DMS 273 treated with DMSO at 0.1 percent for 48 hours (cell line): ENCODE measurements at regions not wholly inside any gene's neighbourhood (a gene's known extent, or its start where the extent isn't known, plus 50 kb on each side); places are given as distances from the start of the nearest gene placed in this dataset.

Experiments used
- DNase-seq: peaks from one replicate; lab custom pipeline; 2025; lab: John Stamatoyannopoulos, UW

DNA sequence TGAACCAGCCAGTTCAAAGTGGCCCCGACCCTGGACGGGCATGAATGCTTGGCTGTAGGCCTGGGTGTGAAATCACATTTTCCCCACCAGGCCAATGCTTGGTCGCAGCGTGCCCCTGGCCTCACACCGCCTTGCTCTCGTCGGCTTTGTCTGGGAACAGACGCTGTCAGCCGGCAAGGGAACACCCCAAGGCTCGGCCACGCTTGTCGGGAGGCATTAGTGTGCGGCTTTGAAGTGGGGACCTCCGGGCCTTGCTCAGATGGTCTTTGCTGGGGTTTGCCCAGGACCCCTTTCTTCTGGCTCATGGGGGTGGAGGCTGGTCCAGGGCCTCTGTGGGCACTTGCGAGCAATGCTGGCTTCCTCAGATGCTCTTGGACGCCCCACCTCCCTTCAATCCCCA, 79.1 kb downstream of the INHBB start:
- DNase-seq: no peak

DNA sequence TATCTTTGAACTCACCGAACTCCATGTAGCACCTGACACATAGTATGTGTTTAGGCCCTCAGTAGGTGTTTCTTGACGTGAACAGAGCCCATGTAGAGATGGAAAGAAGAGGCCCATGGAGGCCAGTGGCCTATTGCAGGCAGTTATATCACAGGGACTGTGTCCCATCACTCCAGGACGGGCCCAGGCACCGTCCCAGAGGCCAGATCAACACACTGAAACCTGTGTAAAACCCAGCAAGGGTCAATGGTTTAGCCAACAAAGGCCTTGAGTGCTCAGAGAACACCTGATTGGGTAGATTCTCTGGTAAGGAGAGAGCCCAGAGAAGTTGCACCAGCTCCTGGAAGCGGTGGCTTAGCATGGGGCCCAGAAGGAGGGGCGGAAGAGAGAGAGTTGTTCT, 82.8 kb downstream of the INHBB start:
- DNase-seq: no peak

DNA sequence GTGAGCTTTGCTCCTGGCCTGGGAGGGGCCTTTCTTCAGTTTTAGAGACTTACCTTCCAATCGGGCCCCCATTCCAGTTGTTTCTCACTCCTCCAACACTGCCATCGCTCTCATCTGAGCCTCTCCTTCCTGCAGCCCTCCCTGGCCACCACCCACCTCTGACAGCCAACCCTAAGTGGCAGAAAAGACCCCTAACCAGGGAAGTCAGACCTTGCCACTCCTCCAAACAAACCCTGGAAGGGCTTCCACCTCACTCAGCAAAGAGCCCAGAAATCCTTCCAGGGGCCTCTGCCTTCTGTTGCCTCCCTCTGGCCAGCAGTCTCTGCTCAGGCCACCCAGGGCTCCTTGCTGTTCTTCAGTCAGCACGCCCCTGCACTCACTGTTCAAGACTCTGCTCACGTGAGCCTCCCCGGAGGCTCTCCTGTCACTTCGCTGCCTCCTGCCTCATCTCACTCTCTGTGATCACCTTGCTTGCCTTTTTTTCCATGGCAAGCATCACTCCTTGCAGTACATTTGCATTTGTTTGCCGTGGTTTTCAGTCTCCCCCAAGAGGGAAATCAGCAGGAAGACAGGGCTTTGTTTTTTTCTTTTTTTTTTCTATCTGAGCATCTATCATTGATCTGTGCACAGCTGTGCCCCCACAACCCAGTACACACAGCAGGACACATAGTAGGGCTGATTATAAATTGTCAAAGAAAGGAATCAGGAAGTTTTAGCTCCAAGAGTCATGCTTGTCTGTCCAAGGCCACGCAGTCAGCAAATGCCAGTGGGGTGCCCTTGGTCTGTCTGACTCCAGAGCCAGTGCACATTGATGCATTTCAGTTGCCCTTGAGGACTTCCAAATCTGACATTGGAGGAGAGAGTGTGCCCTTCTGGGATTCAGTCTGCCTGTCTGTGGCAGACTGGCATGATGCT, 83.9 kb downstream of the INHBB start:
- no peak for DNase-seq

DNA sequence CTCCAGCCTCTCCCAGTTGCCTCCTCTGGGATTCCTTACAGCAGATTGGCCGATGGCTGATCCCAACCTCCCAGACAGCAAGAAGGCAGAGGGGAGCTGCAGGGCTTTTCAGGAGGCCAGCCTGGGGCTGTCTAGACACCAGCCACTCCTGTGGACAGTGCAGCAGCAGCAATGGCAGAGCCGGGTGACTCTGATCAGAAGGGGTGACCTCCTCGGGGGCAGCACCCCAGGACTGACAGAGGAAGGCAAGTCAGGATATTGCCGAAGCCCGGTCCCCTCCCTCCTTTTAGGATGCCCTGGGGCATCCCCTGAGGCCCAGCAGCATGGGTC, 84.5 kb downstream of the INHBB start:
- no peak for DNase-seq

DNA sequence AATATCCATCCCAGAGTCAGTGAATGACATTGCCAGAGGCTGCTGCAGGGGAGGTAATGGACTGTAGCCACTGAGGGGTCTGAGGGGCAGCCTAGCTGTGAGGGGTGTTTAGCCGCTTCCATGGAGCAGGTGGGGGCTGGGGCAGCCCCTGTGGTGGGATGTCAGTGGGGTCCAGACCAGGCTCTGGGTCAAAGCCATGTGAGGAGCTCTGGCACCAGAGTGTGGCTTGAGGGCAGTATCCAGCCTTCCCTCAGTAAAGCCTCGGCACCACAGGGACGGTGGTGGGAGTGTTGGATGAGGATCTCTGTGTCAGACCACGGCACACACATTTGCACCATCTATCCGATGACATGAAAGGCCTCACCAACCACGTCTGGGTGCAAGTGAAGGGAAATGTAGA, 85.0 kb downstream of the INHBB start:
- DNase-seq: no peak

DNA sequence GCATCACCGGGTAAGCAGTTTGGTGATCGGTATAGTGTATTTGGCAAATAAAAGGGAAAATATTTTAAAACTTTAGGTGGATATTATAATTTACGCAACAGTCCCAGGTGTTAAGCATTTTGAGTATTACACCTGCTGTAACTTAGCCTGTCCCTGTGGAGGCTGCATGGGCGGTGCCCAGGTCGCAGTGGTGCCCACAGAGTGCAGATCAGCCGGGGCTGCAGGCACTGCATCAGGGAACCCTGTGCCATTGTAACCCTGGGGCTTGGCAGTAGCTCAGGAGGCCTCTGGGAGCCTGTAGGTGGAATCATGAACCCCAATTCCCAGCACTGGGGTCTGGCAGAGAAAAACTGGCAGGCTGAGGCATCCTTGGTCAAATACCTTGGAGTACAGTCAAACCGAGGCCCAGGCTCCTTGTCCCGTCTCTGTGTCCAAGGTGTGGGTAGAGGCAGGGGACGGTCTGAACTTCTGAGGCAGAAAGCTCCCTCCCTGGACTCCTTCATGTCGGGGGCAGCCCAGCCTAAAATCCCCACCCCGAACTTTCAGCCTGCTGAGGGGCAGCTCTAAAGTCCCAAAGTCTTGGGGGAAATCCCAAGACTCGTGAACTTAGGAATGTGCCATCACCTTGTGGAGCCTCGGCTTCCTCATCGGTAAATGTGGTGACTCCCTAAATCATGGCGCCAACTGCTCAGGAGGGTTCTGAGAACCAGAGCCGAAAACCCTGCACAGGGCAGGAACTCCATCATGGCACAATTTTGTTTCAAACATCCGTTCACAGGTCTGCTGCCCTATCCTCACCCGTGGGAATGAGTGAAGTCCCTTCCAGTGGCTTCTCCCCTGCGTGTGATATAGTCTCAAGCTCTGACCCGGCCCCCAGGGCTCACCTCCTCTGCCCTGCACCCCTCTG, 85.7 kb downstream of the INHBB start:
- no peak for DNase-seq

DNA sequence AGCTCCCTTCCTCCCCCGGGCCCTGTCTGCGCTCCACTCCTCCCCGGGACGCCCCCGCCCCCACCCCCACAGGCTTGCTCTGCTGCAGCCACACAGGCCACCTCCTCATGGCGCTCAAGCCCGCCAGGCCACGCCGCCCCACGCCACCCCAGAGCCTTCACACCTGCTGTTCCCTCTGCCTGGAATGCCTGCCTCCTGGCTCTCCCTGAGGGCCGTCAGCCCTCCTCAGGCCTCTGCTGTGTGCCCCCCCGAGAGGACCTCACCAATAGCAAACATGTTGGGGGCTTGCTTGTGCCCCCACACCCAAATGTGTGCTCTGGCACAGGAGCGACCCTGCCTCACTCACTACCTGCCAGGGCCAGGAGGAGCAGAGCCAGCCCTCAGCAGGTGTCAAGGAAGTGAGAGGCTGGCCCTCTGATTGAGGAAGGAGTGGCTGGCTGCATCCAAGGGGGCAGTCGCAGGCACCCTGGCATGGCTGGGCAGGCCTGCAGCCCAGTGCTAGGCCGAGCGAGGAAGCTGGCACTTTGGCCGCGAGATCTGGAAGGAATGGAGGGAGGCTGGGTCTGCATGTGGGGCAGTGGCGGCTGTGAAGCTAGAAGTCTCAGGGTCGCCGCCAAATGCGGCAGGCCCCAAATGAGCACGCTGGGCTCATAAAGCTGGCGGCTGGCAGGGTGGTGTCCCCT, 86.5 kb downstream of the INHBB start:
- no peak for DNase-seq

DNA sequence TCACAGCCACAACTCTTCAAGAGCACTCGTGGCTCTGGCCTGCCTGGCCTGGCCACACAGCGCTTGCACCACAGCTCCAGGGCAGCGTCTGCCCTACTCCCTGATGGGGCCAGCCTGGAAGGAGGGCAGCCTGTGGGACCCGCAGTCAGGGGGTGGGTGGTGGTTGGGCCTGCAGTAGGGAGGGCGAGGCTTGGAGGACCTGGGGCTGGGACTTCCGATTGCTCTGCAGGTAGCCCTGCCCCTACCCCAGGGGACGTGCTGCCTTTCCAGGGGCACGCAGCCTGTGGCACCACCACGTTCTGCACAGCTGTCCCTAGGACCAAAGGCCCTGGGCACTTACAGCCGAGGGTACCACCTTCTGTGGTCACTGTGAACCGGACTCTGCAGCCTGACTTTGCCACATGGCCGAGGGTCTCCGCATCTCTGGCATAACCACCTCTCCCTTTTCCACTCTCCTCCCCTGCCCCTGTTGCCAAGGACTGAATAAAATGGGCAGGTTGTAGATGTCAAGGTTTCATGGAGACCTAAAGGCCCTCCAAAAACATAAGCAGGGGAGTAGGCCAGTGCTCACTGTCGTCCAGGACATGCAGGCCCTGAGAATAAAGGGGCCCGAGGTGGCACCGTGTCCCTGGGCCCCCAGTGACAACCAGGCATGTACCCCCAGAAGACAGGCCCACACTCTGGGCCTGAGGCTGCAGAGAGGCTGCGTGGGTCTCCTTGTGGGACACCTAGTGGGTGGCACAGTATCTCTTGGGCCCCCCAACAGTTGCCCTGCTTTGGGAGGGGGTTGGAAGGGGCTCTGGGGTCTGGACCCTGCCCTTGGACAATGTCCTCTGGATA, 87.3 kb downstream of the INHBB start:
- no peak for DNase-seq

DNA sequence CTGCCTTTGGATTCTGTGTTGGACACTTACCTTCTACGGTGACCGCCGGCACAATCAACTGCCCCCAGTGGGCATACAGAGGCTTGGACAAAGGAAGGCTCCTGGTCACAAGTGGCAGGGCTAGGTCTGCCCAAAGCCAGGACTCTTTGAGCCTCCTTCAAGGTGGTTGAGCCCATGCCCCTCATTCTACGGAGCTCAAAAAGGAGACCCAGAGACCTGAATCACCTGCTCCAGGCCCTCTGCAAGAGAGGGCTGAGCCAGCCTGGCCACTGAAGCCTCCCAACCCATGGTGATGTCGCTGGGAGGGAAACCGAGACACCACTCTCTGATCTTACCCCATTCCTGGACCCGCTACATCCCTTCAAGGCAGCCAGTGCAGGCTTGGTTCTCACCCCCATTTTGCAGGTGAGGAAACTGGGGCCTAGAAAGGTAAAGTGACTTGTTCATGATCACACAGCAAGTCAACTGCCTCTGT, 87.9 kb downstream of the INHBB start:
- no peak for DNase-seq

DNA sequence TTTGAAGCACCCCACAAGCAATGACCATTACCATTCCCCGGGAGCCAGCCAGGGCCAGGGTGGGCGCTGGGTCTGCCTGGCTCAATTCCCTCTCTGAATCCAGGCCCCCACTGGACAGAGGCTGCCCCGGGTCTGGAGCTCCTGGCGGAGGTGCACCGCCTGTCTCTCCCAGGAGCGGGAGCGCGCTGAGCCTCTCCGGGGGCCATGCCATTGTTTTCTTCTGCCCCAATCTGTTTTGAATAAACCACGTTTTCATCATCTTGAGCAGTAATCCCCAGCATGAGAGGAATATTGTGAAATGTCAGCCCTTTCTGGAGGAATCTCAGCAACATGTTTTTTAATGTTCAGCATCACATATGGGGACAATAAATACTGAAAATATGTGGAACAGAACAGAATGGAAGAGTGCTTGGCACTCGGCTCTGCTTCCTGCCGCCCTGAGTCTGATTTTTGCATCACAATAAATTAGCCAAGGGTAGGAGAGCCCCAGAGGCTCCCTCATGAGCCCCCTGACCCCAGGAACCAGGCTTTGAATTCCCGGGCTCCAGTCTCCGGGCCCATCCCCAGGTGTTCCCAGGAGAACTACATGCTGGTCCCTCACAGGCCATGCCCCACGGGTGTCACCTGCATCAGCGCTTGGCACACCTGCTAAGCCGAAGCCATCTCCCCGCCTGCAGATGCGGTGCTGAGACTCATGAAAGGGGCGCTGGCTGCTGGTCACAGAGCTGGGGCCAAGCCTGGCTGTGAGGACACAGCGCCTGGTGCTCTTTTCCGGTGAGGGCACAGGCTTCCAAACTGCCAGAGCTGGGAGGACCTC, 88.8 kb downstream of the INHBB start:
- no peak for DNase-seq

DNA sequence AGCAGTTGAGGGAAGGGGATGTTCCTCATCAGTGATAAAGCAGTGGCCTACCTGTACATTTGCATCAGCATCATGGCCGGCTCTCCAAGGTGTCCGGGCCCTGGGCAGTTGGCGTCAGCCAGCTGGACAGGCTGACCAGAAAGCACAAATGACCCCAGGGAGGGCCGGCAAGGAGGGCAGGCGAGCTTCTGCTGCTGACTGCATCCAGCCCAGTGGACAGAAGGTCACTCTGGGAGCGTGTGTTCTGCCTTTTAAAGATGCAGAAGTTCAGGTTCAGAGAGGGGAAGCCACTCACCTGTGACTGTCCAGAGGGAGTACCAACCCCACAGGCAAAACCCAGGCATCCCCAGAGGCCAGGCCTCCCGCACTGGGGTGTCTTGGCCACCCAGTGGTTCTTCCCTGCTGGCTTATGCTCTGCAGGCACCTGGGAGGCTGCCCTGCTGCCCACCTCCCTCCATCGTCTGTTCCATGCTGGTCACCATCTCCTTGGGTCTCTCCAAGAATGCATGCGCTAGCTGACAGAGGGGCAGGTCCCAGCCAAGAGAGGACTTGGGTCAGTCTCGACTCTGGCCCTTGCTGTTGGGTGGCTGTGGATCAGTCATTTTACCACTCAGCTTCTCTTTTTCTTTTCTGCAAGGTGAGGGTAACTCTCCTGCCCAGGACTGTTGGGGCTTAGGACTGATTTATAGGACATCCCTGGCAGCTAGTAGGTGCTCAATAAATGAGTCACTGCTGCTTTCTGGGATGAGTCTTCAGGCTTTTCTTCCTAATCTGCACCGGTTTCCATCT, 89.9 kb downstream of the INHBB start:
- DNase-seq: no peak

DNA sequence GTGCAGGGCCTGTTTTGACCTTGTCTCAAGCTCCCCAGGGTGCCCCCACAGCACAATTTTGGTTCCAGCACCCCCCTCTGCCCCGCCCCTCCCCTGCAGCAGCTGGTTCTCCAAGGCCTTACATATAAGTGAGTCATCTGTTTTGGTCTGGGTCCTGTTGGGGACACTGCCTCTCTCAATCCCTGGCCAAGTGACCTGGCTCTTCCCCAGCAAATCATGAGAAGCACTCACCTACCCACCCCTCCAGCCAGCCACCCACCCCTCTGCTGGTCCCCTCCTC, 90.5 kb downstream of the INHBB start:
- no peak for DNase-seq

DNA sequence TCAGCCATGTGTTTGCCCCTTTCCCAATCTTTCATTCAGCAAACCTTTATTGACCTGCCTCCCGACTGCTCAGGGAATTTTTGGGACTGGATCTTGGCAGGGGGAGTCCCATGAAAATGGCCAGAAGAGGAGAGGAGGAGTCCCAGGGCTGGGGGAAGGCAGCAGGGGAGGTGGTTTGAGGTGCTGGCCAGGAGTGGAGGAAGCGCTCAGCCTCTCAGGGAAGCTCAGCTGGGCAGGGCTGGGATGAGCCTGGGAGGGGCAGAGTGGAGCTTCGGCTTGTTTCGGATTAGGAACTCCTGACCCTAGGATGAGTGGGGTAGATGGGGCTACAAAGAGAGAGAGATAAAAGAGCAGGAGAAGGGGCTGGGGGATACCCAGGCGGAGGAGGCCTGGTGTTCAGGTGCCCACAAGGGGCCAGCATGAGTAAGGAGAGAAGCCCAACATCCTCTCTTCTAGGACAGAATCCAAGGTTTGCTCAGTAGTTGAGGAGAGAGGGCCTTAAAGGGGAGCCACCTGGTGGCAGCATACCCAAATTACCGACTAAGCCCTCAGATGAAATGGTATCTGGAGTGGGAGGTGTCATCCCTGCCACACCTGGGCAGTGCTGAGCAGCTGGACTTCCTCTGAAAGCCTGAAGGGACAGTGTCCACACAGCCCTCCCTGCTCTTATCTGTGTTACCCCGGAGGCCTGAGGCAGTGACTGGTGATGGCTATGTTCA, 91.1 kb downstream of the INHBB start:
- DNase-seq: peak; percentile 5

DNA sequence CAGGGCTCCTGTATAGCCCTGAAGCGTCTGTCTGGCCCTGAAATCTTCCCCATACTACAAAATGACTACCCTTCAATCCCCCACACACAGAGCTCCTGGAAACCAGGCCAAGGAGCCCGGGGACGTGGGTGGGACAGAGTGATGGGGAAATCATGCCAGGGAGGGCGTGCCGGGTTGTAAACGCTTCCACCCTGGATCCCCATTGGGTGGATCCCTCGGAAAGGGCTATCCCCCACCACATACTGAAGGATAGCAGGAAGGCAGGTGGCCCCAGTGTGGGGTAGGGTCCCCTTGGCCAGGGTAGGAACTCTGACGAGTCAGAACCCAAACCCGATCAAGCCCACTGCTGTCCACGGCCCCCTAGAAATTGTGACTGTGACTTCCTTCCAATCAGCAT, 91.7 kb downstream of the INHBB start:
- DNase-seq: no peak

DNA sequence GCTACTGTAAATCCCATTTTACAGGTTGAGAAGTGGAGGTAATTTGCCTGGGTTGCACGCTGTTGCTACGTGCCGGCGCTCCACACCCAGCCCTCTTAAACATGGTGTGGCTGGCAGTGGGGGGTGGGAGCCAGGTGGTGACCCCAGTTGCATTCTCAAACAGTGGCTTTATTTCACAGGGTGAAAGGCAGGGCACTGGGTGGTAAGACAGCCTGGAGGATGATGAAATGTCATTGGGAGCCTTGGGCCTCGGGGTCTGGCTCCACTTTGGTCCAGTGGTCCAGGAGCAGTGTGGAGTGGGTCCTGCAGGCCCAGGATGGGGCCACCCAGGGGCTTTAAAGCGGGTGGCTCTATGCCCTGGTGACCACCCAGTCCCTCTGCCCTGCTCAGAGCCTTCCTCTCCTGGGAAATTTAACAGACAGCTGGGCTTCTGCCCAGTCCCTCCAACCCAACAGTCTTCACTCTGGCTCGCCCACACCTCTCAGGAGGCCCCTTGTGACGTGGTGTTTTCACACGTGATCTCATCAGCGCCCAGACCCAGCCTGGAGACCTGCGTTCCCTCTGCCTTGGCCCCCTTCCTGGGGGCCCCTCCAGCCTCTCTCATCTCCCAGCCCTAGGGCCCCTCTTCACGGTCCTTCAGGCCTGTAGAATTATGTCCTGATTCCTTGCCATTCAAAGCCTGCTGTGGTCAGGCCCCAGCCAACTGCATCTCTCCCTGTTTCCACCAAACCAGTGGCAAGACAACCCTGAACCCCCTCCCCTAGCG, 92.5 kb downstream of the INHBB start:
- DNase-seq: no peak

DNA sequence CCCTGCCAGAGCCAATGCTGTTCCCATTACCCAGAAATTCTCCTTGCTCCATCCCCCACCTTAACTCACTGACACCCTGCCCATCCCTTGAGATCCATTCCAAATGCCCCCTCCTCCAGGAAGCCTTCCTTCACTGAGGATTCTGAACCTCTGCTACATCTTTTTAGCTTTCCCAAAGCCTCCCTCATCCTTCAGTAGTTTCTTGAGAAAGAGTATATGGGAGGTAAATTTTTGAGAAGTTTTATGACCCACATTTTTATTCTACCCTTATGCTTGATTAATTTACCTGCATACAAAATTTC, 93.1 kb downstream of the INHBB start:
- no peak for DNase-seq

DNA sequence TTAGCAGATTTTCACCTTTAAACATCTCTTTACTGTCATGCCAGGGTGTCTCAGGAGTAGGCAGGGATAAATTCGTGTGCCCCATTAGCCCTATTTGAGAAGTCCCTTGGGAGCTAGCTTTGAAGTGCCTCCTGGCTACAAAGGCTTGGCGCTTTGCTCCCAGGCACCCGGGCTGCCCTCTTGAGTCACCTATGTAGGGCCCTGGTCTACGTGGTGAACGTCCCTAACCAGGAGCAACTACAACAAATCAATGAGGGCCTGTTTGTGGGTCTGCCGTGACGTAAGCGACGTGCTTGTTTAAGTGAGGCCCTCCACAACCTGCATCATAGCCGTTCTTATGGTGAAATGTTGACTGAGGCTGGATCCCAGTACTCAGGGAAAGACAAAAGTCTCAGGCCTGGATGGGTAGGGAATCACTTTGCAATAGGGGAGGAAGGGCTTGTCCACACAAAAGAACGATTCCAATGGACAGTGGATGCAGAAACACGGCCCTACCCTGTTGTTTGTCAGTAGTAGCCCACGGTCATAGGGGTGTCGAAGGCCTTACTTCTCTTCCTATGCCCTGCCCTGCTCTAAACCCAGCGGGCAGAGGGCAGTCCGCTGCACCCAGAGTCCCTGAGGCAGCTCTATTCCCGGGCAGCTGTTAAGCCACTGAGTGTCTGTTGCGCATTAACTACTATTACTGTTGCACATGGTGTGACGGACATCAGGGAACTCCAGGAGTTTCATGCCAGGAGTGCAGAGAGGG, 93.9 kb downstream of the INHBB start:
- no peak for DNase-seq
